Kidney glomerular epithelial cell (primary cell): ENCODE measurements at regions not wholly inside any gene's neighbourhood (a gene's known extent, or its start where the extent isn't known, plus 50 kb on each side); places are given as distances from the start of the nearest gene placed in this dataset.

Experiments
- DNase-seq: peaks from one replicate; lab custom pipeline; 2025; lab: John Stamatoyannopoulos, UW

DNA sequence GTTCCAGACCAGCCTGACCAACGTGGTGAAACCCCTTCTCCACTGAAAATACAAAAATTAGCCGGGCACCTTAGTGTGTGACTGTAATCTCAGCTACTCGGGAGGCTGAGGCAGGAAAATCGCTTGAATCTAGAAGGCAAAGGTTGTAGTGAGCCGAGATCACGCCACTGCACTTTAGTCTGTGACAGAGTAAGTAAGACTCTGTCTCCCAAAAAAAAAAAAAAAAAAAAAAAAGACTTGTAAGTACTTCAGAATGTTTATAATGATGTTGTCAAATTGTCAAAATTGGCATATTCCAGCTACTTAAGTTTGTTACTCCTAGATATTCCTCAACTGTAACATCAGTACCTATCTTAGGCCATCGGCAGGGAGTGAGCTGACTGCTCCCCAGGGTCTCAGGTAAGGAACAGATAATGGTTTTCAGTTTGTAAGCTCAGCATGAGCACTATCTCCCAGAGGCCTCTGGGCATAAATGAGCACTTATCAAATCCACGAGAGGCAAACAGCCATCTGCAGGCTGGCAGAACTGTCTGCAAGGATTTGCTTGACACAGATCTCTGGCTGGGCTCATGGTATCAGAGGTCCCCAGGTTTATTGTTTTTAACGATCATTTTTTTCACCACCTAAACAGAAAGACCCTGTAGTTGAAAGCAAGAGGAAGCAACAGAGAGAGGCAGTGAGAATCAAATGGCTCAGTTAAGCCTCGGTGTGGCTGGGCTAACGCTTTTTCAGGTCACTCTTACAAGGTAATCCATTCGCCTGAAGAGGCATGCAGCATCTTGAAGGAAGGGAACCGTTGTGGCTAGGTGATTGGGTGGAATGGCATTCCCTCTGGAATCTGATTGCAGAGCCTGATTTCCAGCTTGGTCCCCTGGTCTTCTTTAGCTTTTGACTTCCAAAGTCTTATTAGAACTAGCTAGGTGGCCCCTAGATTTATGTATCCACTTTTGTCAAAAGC lies 115.9 kb downstream of the LY86 start:
- no peak for DNase-seq

DNA sequence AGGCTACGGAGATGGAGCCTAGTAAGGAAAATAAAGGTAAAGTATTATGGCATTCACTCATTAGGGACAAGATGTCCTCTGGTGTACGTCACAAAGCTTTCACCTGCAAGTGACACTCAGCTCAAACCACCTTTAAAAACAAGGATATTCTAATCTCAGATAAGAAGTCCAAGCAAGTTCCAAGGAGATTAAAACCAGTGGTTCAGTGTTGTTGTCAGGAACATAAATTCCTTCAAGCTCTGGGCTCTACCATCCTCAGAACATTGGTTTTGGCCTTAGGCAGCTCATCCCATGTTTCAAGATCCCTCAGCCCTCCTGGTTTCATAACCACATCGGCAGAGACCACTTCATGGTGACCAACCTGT lies 116.5 kb downstream of the LY86 start:
- no peak for DNase-seq

DNA sequence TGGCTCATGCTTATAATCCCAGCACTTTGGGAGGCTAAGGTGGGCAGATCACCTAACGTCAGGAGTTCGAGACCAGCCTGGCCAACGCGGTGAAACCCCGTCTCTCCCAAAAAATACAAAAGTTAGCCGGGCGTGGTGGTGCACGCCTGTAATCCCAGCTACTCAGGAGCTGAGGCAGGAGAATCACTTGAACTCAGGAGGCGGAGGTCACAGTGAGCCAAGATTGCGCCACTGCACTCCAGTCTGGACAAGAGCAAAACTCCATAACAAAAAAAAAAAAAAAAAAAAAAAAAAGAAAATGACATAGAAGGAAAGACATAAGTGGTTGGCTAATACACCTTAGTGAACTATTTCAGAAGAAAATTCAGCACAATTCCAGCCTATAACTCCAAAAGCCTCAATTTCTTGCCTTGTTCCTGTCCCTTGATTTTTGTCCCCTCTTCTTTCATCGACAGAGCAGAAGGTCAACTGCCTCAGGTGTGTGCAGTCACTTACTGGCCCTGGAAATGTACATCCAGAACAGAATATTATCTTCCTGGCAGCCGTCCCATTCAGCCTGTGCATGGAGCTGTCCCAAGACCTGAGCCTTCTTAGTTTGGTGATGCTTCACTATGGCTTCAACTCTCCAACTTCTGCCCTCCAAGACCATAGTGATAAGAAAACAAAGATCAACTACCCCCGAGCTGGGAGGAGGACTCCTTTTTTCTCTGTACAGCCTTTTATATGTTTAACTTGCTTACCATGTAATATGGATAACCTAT lies 117.6 kb downstream of the LY86 start:
- DNase-seq: no peak

DNA sequence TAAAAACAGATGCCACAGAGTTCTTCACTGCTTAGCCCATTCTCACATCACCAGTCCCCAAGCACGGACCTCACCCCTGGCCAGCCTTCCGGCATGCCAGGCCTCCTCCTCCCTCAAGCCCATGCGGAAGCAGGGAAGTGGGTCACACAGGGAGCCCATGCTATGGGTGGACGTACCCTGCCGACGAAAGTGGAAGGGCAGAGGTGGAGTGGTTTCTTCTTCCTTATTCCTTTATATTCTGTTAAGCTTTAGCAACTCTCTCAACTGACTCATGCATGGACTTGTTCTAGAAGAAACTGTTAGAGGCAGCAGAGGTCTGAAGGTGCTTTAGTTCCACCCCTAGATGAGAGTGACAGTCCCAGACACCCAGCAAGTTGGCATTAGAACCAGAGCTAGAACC lies 118.6 kb downstream of the LY86 start:
- DNase-seq: no peak

DNA sequence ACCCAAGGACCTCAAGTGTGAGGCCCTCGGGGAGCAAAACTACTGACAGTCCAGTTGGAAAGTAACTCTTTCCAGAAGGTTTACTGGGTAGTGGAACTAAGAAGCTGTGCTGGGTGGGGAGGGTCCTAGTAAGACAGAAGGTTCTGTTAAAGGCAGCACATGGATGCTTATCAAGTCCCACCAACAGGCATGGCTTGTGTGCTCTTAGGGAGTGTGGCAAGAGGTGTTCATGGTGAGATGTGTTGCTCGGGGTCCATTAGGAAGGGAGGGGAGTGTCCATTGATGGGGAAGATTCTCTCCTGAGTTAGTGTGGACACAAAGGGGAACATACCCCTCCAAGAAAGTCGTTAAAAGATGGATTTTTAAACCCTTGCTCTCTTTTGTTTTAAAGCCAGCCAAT lies 120.6 kb downstream of the LY86 start:
- no peak for DNase-seq

DNA sequence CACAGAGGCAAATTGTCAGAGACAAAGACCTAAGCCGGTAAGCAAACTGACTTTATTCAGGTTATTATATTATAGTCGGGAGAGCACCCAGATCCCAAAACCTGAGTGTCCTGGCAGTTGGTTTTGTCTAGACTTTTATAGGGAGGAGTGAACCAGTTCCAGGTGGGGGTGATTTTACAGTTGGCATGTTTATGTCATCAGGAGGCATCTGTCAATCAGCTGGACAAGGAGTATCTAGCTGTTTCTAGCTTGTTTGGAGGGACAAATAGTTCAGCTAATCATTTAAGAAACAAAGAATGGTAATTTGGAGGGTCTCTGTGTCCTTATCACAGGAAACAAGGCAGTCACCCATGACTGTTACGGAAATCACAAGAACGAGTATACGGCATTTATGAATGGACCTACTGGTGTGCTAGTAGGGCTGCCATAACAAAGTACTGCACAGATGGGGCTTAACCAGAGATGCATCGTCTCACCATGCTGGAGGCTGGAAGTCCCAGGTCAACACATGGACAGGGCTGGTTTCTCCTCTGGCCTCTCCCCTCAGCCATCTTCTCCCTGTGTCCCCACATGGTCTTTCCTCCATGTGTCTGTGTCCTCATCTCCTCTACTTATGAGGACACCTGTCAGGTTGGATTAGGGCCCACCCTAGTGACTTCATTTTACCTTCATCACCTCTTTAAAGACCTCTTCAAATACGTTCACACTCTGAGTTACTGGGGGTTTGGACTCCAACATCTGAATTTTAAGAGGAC lies 122.7 kb downstream of the LY86 start:
- no peak for DNase-seq

DNA sequence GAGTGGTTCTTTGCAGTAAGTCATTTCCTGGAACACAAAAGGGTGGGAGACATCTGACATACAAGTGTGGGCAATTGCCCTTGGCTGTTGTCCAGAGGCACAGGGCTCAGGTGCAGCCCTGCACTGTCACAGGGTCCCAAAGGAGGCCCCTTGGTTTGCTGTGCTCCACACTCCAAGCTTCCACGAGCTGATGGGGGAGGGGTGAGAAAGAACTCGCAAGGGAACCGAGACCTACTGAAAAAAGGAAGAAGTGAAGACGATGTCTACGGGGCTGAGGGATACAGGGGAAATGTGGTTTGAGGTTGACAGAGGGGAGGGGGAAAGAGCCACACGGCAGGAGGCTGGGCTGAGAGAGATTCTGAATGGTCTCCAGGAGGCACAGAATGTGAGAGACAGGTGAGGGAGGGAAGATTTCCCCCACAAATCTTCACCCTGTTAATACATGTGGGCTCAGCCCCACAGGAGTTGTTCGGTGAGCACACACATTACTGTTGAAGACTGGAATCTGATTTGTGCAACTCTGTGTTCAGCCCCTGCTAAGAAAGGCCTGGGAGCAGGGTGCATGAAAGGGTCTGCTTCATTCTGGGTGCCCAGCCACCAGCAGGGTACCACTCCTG lies 123.4 kb downstream of the LY86 start:
- no peak for DNase-seq

DNA sequence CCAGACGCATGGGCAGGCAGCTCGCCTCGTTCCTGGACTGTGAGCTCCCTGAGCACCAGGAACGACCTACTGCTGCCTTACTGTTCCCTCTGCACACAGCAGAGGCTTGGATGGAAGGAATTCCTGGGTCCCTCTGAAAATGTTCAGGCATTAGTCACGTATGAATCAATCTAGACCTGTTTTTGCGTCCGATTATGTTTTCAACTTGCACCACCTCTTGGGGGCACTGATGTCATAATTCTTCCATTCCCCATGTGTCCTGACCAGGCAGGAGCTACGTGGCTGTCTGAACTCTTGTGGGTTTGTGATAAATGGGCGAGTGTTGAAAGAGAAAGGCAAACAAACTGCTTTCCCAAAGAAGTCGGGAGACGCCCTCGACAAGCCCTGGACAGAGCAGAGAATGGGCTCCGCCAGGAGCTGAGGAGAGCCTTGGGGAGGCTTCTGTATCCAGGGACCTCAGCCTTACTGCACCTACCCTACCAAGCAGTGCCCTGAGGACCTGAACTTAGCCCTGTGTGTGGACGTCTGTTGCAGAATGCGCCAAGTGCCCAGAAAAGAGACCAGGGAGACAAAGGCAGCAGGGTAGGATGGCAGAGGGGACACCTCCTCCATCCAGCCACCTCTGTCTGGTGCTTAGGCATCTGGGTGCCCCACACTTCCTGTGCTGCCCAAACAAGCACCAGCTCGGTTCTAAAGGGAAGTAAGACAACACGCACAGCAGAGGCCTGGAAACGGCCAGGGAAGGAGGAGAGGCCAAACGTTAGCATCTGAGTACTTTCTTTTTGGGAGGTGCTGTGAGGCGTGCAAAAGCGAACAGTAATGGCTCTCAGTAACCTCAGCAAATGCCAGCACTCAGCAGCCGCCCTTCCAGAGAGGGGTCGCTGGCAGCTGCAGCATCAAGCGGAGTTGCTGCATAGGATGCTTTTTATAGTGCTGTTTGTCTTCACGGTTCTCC lies 124.2 kb downstream of the LY86 start:
- DNase-seq: peak; percentile 57

DNA sequence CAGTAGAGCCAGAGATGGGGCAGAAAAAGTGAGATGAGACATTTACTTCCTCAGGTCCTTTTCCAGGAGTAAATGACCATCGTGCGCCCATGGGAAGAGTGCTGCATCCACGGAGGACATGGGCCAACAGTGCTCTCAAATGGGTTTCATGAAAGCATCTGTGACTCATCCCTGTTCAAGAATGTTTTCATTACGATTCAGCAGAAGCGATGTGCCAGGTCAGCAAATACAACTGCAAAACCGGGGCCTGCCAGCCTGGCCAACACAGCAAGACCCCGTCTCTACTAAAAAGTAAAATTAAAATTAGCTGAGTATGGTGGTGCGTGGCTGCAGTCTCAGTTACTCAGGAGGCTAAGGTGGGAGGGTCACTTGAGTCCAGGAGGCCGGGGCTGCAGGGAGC lies 125.1 kb downstream of the LY86 start:
- no peak for DNase-seq

DNA sequence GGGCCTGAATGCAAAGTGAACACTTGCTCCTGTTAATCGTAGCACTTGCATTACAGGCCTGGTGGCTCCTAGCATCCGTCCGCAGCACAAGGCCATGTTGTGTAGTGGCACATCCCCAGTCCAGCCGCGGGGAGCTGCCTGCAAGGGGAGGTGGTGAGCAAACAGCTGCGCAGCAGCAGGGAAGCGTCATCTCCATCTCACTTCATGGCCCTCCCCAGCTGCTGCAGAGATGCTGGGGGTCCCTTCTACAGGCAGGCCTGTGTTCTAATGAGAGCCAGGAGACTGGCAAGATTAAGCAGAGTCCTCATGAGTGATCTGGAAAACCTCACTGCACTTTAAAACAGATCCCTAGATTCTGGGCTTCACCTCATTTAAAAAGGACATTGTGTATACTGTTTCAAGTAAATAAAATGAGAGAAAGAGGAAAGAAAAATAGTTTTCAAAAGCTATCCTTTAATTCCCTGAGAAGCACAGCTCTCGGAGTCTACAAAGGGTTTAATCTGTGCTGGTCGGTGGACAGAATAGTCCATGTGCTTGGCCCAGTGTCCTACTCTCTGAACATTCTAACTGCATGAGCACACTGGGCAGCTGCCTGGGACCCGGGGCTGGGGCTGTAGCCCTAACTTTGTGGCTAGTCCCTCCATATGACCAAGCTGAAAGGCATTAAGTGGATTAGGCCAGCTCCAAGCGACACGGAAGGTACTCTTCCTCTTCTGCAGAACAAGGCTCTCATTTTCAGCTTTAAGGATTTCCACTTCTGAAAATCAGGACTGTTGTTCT lies 125.8 kb downstream of the LY86 start:
- DNase-seq: no peak

DNA sequence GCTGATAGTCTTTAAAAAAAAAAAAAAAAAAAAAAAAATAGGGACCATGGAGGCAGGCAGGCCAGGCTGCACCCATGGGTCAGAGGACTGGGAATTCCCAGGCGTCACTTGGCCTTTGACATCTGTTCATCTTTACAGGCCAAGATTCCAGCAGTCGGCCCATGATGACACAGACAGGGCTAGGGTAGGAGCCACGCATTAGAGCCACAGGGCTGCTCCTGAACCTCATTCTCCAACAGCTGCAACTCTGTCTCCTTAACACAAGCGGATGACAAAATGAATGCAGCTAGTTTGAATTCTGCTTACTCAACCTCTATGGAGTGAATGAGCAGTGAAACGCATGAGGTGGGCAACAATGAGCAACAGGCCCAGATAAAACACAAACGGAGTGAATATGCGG lies 126.4 kb downstream of the LY86 start:
- no peak for DNase-seq

DNA sequence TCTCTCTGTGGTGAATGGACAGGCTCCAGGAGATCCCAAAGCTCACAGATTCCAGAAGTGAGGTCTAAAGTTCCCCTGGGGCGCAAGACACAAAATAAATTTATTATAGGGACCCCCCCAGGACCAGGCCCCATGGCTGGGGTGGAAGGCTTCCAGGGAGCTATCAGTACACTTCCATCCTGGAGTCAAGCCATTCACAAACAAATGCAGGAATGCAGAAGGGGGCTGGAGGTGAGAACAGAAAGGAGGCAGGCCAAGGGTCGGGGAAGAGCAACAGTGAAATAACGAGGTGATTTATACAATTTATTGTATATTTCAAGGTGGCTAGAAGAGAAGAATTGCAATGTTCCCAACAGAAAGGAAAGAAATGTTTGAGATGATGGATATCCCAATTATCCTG lies 126.9 kb downstream of the LY86 start:
- no peak for DNase-seq

DNA sequence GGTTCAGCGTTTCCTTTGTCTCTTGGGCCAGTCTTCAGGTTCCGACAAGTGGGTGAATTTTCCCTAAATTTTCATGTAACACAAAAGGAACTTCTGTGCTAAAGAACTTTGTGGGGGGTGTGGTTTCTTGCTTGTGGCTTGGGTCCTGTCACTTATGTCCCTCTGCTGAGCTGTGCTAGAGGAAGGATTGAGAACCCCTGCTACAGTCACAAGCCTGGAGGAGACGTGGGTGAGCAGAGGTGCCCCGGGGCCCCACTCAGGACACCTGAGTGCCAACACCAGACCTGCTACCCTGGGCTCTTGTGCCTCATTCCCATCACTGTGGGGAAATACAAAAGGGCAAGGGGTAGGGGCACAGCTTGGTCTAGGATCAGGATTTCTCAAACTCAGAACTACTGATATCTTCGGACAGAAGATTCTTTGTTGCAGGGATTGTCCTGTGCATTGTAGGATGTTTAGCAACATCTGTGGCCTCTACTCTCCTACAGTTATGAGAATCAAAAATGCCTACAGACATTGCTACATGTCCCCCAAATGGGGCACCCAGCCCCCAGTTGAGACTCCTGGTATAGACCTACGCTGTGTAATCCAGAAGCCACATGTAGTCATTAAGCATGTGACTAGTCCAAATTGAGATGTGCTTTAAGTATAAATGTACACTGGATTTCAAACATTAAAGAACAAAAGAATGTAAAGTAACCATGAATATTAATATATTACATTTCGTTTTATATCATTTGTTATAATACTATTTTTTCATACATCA lies 128.7 kb downstream of the LY86 start:
- no peak for DNase-seq

DNA sequence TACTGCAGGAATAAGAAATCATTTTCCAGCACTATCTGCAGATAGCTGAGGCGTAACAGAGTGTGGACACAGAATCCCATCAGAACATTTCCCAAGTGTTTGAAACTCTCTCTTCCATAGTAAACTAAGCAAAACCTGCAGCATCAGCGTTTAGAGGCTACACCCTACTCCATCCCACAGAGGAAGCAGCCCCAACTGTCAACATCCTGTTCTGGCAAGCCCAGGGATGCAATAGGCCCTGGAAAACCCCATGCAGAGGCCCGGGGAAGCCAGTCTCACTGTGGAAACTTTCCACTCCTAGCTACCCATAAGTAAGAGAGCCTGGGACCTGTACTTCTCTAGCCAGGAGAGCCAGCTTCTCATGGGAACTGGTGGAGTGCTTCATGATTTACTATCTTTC lies 129.4 kb downstream of the LY86 start:
- DNase-seq: no peak

DNA sequence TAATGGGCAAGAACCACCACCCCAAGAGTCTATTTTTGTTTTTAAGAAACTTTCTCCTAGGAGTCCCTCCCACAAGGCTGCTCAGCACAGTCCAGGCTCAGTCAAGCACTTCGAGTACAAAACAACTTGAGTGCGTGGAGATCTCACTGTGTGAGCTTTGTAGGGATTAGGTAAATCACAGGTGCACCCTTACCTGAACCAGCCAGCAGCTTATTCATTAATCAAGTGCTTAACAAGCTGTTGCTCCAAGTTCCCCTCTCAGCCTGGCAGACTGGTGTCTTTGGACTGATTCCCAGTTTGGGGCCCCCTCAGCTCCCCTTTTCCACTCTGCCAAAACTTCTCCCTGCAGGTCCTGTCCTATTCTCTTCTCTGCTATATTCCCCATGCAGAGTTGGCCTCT lies 133.1 kb downstream of the LY86 start:
- no peak for DNase-seq

DNA sequence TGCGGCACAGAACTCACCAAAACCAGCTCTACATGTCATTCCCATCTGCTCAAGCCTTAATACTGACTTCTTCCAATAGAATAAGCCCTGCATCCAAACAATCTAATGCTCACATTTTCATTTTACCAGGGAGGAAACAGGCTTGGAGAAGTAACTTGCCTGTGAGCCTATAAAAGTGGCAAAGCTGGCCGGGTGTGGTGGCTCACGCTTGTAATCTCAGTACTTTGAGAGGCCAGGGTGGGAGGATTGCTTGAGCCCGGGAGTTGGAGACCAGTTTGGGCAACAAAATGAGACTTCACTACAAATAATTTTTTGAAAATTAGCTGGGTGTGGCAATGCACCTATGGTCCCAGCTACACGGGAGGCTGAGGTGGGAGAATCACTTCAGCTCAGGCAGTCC lies 133.7 kb downstream of the LY86 start:
- DNase-seq: no peak

DNA sequence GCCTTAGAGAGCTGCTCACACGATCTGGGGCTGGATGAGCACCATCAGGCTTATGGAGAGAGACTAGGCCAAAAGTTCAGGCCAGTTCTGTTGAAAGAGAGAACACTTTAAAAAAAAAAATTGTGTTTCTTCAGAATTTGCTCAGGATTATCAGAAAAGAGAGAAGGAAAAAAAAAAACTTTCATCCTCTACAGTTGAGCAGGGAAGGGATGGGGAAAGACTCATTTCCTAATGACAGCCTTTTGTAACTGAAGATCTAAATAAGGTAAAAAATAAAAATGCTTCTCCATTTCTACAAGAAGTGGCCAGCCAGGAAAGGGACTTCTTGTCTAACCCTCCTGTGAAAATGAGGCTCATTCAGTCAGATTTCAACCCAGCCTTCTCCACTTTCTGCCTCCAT lies 134.8 kb downstream of the LY86 start:
- DNase-seq: no peak

DNA sequence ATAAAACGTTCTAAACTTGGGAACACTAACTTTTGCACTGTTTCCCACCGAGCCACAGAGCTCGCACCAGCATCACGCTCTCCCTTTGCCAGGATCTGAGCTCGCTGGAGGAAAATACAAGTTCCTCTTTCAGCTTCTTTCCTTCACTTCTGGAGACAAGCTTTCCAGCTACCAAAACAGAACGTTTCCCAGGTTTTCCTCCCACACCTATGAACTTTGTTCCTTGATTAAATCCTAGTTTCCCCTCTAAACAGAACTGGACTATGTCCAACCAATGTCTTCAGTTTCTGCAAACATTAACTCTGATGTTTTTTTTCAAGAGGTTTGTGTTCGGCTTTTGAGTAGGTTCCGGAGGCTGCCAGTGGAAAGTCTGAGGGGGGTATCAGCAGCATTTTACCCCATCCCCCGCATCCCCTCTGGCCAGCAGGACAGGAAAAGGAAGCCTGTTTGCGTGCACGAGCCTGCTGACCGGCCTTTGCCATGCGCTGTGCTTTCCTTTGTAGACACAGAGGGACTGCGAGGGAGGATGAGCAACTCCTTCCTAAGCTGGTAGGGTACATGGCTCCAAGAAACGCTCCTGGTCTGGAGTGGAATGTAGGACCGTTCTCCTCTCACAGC lies 135.5 kb downstream of the LY86 start:
- peak; percentile 56 for DNase-seq
